Neuronal stem cell (in vitro differentiated cells): ENCODE measurements at regions not wholly inside any gene's neighbourhood (a gene's known extent, or its start where the extent isn't known, plus 50 kb on each side); places are given as distances from the start of the nearest gene placed in this dataset.

ENCODE experiments used
- DNase-seq: peaks from one replicate; pipeline ENCODE4 v3.0.0-alpha.2; 2013; ENCODE audit warnings: low spot score
- H2AFZ ChIP-seq: one replicate; pipeline ENCODE4 v1.6.1; 2013; ENCODE audit warnings: mild to moderate bottlenecking, low read length, inconsistent platforms
- H2AK5ac ChIP-seq: 2 replicates; pipeline ENCODE4 v1.6.1; 2013; ENCODE audit warnings: low read depth, mild to moderate bottlenecking, inconsistent platforms, low read length, moderate library complexity, mixed read lengths
- H2BK120ac ChIP-seq: 2 replicates; pipeline ENCODE4 v1.6.1; 2013; ENCODE audit warnings: low read depth, mild to moderate bottlenecking, inconsistent platforms, low read length, moderate library complexity, mixed read lengths
- H2BK12ac ChIP-seq: one replicate; pipeline ENCODE4 v1.6.1; 2013; ENCODE audit warnings: low read length, inconsistent platforms
- H2BK15ac ChIP-seq: 2 replicates; pipeline ENCODE4 v1.6.1; 2013; ENCODE audit warnings: mild to moderate bottlenecking, low read length, inconsistent platforms, mixed read lengths
- H2BK5ac ChIP-seq: one replicate; pipeline ENCODE4 v1.6.1; 2013; ENCODE audit warnings: inconsistent platforms, mild to moderate bottlenecking, low read length, moderate library complexity
- H3K14ac ChIP-seq: one replicate; pipeline ENCODE4 v1.6.1; 2013; ENCODE audit warnings: low read length, inconsistent platforms
- H3K18ac ChIP-seq: 2 replicates; pipeline ENCODE4 v1.6.1; 2013; ENCODE audit warnings: low read length, inconsistent platforms
- H3K23ac ChIP-seq: 2 replicates; pipeline ENCODE4 v1.6.1; 2013; ENCODE audit warnings: low read depth, mild to moderate bottlenecking, mixed read lengths, low read length, inconsistent platforms; ENCODE audit not compliant: poor library complexity
- H3K27ac ChIP-seq: replicated peaks from 3 replicates; pipeline ENCODE4 v1.5.1; 2013; ENCODE audit warnings: low read length, inconsistent platforms
- H3K27me3 ChIP-seq, 3 experiments: 2 replicates each; pipeline ENCODE4 v1.6.1; 2013; ENCODE audit warnings: low read length in 3 of 3, mild to moderate bottlenecking in 2 of 3, inconsistent platforms in 1 of 3, low read depth in 1 of 3, mixed read lengths in 1 of 3, moderate library complexity in 1 of 3; ENCODE audit not compliant: control insufficient read depth in 3 of 3, insufficient read depth in 3 of 3
- H3K36me3 ChIP-seq, 2 donors: replicated peaks in 1 of 2; 2 replicates each; pipeline ENCODE4 v1.6.1; 2013; ENCODE audit warnings: low read length in 2 of 2; ENCODE audit not compliant: control insufficient read depth in 2 of 2, insufficient read depth in 2 of 2
- H3K4ac ChIP-seq: 2 replicates; pipeline ENCODE4 v1.6.1; 2013; ENCODE audit warnings: inconsistent platforms, mild to moderate bottlenecking, low read length, moderate library complexity
- H3K4me1 ChIP-seq, 2 donors: 1 replicate in 1 of 2; 2 replicates in 1 of 2; pipeline ENCODE4 v1.6.1; 2013; ENCODE audit warnings: low read length in 2 of 2, low read depth in 1 of 2; ENCODE audit not compliant: control insufficient read depth in 2 of 2, insufficient read depth in 1 of 2
- H3K4me2 ChIP-seq: one replicate; pipeline ENCODE4 v1.6.1; 2013; ENCODE audit warnings: mild to moderate bottlenecking, low read length, inconsistent platforms; ENCODE audit not compliant: insufficient read depth, poor library complexity, severe bottlenecking
- H3K4me3 ChIP-seq, 2 donors: 2 replicates each; pipeline ENCODE4 v1.5.1; 2013; ENCODE audit warnings: low read length in 2 of 2, mild to moderate bottlenecking in 2 of 2, inconsistent platforms in 1 of 2, moderate library complexity in 1 of 2
- H3K79me1 ChIP-seq: one replicate; pipeline ENCODE4 v1.6.1; 2013; ENCODE audit warnings: low read depth, mild to moderate bottlenecking, inconsistent platforms, low read length, moderate library complexity
- H3K9ac ChIP-seq: one replicate; pipeline ENCODE4 v1.6.1; 2013; ENCODE audit warnings: mild to moderate bottlenecking, low read depth, low read length, inconsistent platforms; ENCODE audit not compliant: poor library complexity
- H3K9me3 ChIP-seq, 2 donors: replicated peaks in 1 of 2; 2 replicates each; pipeline versions ENCODE3 to v1.6.1; 2013; ENCODE audit warnings: low read length in 2 of 2, mild to moderate bottlenecking in 2 of 2, inconsistent platforms in 1 of 2, low read depth in 1 of 2, mixed read lengths in 1 of 2, moderate library complexity in 1 of 2; ENCODE audit not compliant: control insufficient read depth in 2 of 2, insufficient read depth in 1 of 2
- H4K8ac ChIP-seq: one replicate; pipeline ENCODE4 v1.6.1; 2013; ENCODE audit warnings: low read depth, mild to moderate bottlenecking, inconsistent platforms, low read length, moderate library complexity
- H4K91ac ChIP-seq: one replicate; pipeline ENCODE4 v1.6.1; 2013; ENCODE audit warnings: low read length, low read depth, mild to moderate bottlenecking, inconsistent platforms; ENCODE audit not compliant: poor library complexity
- WGBS, 2 donors: extraction: QIAGEN DNeasy Blood & Tissue Kit; methylation state at CpG; one replicate each; pipeline ENCODE4 v1.1.7; 2013; ENCODE audit warnings: missing lambda C conversion rate in 2 of 2, mixed read lengths in 1 of 2; ENCODE audit not compliant: insufficient read length in 2 of 2, insufficient replicate concordance in 1 of 2; ENCODE audit errors: extremely low coverage in 2 of 2; 5-methylcytosine and 5-hydroxymethylcytosine counted together

DNA sequence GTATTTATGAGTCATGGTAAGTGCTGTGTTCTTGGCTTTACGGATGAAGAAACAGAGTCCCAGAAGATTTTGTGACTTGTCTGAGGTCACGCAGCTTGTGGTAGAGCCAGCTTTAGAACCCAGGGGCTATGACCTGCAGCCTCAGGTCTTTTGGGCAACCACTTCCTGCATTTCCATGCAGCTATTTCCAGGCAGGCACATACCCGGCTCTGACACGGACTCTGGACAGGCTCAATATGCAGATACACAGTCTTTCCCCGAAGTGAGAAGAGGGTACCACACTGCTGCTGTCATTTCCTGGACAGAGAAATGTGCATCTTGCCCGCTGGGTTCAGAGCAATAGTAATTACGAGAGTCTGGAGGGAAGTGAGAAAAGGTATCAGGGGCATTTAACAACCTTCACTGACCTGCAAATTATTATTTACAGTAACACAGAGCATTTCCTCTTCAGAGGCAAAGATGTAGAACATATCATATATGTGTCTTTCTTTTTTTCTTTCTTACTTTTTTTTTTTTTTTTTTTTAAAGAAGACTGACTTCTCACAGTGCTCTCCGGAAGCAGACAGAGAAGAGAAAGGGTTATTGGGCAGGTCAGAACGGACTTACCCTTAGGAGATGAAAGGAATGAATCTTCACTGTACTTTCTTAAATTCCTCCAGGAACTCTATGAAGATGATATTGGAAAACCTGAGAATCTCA, 185.1 kb downstream of the CLIC5 start:
- no peak for DNase-seq
- no peak overlapping the region for H2BK12ac ChIP-seq
- no peaks in the 10 kb centered on the region for H3K27me3 ChIP-seq
- no peak overlapping the region for H3K4me3 ChIP-seq
- no peak overlapping the region for H4K8ac ChIP-seq
- no peaks in the 10 kb centered on the region for H3K36me3 ChIP-seq
- H2BK15ac ChIP-seq = no peak overlapping the region
- H3K79me1 ChIP-seq = no peaks in the 10 kb centered on the region
- H3K9ac ChIP-seq = no peak overlapping the region
- no peak overlapping the region for H2AK5ac ChIP-seq
- H2AFZ ChIP-seq = no peak overlapping the region
- H3K9me3 ChIP-seq = no peaks in the 10 kb centered on the region
- H3K4me1 ChIP-seq = no peaks in the 10 kb centered on the region
- no peak overlapping the region for H3K27ac ChIP-seq
- H4K91ac ChIP-seq = no peak overlapping the region
- H3K18ac ChIP-seq = no peak overlapping the region
- no peak overlapping the region for H2BK120ac ChIP-seq
- H3K14ac ChIP-seq = no peak overlapping the region
- H2BK5ac ChIP-seq = no peak overlapping the region
- WGBS, 2 donors = no CpG with 5 or more reads among the region's 9 CpGs
- no peak overlapping the region for H3K23ac ChIP-seq
- no peak overlapping the region for H3K4ac ChIP-seq
- H3K4me2 ChIP-seq = no peak overlapping the region

DNA sequence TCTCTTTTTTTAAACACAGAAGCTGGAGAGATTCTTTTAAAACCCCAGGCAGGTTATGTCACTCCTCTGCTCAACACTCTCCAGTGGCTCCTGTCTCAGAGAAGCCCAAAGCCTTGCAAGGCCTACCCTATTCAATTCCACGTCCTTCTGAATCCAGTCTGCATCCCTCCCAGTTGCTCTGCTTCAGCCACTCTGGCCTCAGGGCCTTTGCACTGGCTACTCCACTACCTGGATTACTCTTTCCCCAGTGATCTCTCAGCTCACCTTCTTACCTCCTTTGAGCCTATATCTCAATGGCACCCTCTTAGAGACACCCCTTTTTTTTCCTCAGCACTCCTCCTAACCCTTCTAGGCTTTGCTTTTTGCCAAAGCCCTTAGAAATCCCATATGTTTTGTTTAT, 185.8 kb downstream of the CLIC5 start:
- Histone ChIP-seq H3K27me3 (no peaks in the 10 kb centered on the region), H4K8ac (no peak overlapping the region), H3K18ac (no peak overlapping the region), H3K4me2 (no peak overlapping the region), H2BK120ac (no peak overlapping the region), H3K4ac (no peak overlapping the region), H3K36me3 (no peaks in the 10 kb centered on the region), H3K4me1 (no peaks in the 10 kb centered on the region), H2AFZ (no peak overlapping the region), H3K79me1 (no peaks in the 10 kb centered on the region), H2BK5ac (no peak overlapping the region), H2BK15ac (no peak overlapping the region), H2BK12ac (no peak overlapping the region), H3K27ac (no peak overlapping the region), H2AK5ac (no peak overlapping the region), H3K9ac (no peak overlapping the region), H3K9me3 (no peaks in the 10 kb centered on the region), H3K23ac (no peak overlapping the region), H4K91ac (no peak overlapping the region), H3K4me3 (no peak overlapping the region), H3K14ac (no peak overlapping the region)
- DNase-seq = no peak
- WGBS, 2 donors = no CpG with 5 or more reads among the region's 1 CpG

DNA sequence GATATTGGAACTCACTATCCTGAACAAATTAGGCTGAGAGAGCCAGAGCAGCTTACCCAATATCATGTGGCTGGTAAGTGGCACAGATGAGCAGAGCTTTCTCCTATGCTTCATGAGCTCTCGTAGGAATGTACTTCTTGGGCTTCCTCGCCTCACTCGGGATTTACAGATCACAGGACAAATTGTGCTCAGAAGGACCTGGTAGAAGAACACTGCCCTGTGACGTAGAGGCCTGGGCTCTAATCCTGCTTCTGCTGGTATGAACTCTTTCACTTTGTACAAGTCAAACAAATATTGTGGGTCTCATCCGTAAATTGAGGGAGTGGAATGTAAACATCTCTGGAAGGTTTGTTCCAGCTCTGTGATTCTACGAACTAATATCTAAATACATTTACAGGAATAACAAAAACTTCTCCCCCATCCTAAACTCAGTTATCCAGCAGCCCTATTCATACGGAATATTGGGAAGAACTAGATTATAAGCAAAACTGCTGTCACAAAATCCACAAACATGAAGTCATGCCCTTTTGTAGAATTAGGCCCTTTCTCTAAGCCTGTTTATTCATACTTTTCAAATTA, 187.6 kb downstream of the CLIC5 start:
- no peak overlapping the region for H2BK5ac ChIP-seq
- H3K4me1 ChIP-seq = no peaks in the 10 kb centered on the region
- H3K27me3 ChIP-seq = no peaks in the 10 kb centered on the region
- no peak for DNase-seq
- no peak overlapping the region for H4K8ac ChIP-seq
- H2BK15ac ChIP-seq = no peak overlapping the region
- H3K18ac ChIP-seq = no peak overlapping the region
- no peak overlapping the region for H2AFZ ChIP-seq
- H3K27ac ChIP-seq = no peak overlapping the region
- no peak overlapping the region for H2AK5ac ChIP-seq
- H3K79me1 ChIP-seq = no peaks in the 10 kb centered on the region
- no peak overlapping the region for H2BK12ac ChIP-seq
- H3K36me3 ChIP-seq = no peaks in the 10 kb centered on the region
- WGBS, 2 donors = no CpG with 5 or more reads among the region's 7 CpGs
- H3K4me2 ChIP-seq = no peak overlapping the region
- H3K4ac ChIP-seq = no peak overlapping the region
- H4K91ac ChIP-seq = no peak overlapping the region
- no peak overlapping the region for H3K14ac ChIP-seq
- no peak overlapping the region for H3K23ac ChIP-seq
- no peak overlapping the region for H3K4me3 ChIP-seq
- H3K9me3 ChIP-seq = no peaks in the 10 kb centered on the region
- no peak overlapping the region for H3K9ac ChIP-seq
- H2BK120ac ChIP-seq = no peak overlapping the region

DNA sequence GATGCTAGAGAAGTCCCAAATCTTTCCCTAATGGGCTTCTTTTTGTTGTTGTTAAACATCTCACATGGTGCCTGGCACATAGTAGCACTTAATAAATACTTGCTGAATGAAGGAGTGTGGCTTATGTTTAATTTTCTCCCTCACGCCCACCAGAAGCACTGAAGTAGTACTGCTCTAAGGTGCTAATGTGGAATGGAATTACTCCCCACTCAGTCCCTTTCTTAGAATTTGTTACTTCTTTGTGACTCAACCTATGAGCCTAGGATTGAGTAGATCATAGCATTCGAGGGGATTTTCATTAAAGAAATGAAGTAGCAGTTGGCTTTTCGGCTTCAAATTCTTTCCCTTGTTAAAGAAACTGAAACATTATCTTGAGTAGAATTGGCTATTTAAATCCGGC, 192.8 kb downstream of the CLIC5 start:
- no peaks in the 10 kb centered on the region for H3K36me3 ChIP-seq
- no peak overlapping the region for H3K9ac ChIP-seq
- H3K14ac ChIP-seq = no peak overlapping the region
- no peaks in the 10 kb centered on the region for H3K27me3 ChIP-seq
- H3K23ac ChIP-seq = no peak overlapping the region
- no peak overlapping the region for H3K4me2 ChIP-seq
- no peaks in the 10 kb centered on the region for H3K79me1 ChIP-seq
- H2BK12ac ChIP-seq = no peak overlapping the region
- WGBS, 2 donors = no CpG with 5 or more reads among the region's 4 CpGs
- no peak overlapping the region for H2AFZ ChIP-seq
- H3K18ac ChIP-seq = no peak overlapping the region
- H3K9me3 ChIP-seq = no peaks in the 10 kb centered on the region
- no peak overlapping the region for H4K91ac ChIP-seq
- no peak overlapping the region for H3K4me3 ChIP-seq
- H3K4me1 ChIP-seq = no peaks in the 10 kb centered on the region
- H2AK5ac ChIP-seq = no peak overlapping the region
- no peak overlapping the region for H2BK120ac ChIP-seq
- no peak overlapping the region for H3K4ac ChIP-seq
- no peak overlapping the region for H4K8ac ChIP-seq
- H2BK15ac ChIP-seq = no peak overlapping the region
- H2BK5ac ChIP-seq = no peak overlapping the region
- H3K27ac ChIP-seq = no peak overlapping the region
- no peak for DNase-seq
